Natural killer cell treated with Interleukin-12 subunit alpha and Interleukin-12 subunit beta and Interleukin-15 and Interleukin-18, amount 100 ng/mL, for 72 hours (primary cell): ENCODE measurements at regions not wholly inside any gene's neighbourhood (a gene's known extent, or its start where the extent isn't known, plus 50 kb on each side); places are given as distances from the start of the nearest gene placed in this dataset.
"Not testable (repeated sequence)": the region's sequence is repeated elsewhere in the genome, so short reads cannot be mapped to it uniquely, and the experiment has no call there.

ENCODE experiments used
- ATAC-seq, 2 donors: fragments of 150-1000 bp; cut with Tn5 transposase in 1 of 2; sonication (Bioruptor Pico), chemical (Tn5 transposase) in 1 of 2; 2 replicates each; pipeline ENCODE4 v1.10.0; 2021
- DNase-seq: peaks from one replicate; pipeline ENCODE4 v3.0.0; 2022; ENCODE audit warnings: low spot score
- H3K27ac Mint-ChIP-seq, 2 donors: 1 replicate in 1 of 2; 2 replicates in 1 of 2; pipeline ENCODE4 v1.8.0; 2022; ENCODE audit warnings: mixed read lengths in 2 of 2, mild to moderate bottlenecking in 1 of 2, moderate library complexity in 1 of 2
- H3K27me3 Mint-ChIP-seq, 2 donors: 1 replicate in 1 of 2; 2 replicates in 1 of 2; pipeline ENCODE4 v1.8.0; 2022; ENCODE audit warnings: mixed read lengths in 2 of 2
- H3K36me3 Mint-ChIP-seq: one replicate; pipeline ENCODE4 v1.8.0; 2022; ENCODE audit warnings: mixed read lengths
- H3K4me1 Mint-ChIP-seq, 2 donors: 1 replicate in 1 of 2; 2 replicates in 1 of 2; pipeline ENCODE4 v1.8.0; 2022; ENCODE audit warnings: low read depth in 2 of 2, mixed read lengths in 2 of 2, mild to moderate bottlenecking in 1 of 2
- H3K4me3 Mint-ChIP-seq: one replicate; pipeline ENCODE4 v1.8.0; 2022; ENCODE audit warnings: mixed read lengths
- H3K9me3 Mint-ChIP-seq: 2 replicates; pipeline ENCODE4 v1.8.0; 2022; ENCODE audit warnings: mixed read lengths

DNA sequence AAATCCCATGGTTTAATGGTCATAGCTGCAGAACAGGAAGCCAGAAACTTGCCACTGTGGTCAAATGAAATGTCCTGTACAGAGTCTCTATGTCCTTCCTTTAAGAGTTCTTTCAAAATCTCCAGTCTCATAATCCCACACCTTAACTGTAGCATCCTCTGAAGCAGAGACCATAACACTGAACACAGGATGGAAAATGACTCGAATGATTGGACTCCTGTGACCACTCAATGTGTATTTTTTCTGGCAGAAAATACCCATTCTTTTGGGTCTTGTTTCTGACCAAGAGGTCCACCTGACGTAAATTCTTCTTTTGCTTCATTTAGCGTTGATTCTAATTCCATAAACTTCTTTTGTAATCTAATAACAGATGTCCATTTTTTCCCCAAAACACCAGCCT is 181.4 kb upstream of the PLGLB2 start:
- not testable (repeated sequence) for H3K4me1 Mint-ChIP-seq, H3K27ac Mint-ChIP-seq

DNA sequence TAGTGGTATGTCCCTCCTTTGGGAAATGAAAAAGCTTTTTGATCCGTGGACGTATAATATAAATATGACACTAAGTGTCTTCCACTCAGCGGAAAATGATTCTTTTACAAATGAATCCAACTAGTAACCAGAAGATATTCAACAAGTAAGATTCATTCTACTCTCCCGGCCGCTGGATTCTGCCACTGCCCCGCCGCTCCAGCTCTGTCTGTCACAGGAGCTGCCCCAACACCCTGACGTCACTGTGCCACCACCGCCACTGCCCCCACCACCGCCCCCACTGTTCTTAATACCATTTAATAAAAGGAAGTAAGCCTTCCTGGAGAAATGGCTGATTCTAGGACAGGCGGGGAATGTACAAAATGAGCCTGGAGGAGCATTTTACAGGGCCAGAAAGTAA is 180.8 kb upstream of the PLGLB2 start:
- DNase-seq, H3K9me3 Mint-ChIP-seq, H3K4me3 Mint-ChIP-seq, H3K27me3 Mint-ChIP-seq, ATAC-seq, H3K36me3 Mint-ChIP-seq, H3K4me1 Mint-ChIP-seq, H3K27ac Mint-ChIP-seq: not testable (repeated sequence)

More for the DNA sequence above, 181.4 kb upstream of the PLGLB2 start:
- not testable (repeated sequence) for H3K27me3 Mint-ChIP-seq, DNase-seq, H3K4me3 Mint-ChIP-seq, ATAC-seq, H3K9me3 Mint-ChIP-seq, H3K36me3 Mint-ChIP-seq

DNA sequence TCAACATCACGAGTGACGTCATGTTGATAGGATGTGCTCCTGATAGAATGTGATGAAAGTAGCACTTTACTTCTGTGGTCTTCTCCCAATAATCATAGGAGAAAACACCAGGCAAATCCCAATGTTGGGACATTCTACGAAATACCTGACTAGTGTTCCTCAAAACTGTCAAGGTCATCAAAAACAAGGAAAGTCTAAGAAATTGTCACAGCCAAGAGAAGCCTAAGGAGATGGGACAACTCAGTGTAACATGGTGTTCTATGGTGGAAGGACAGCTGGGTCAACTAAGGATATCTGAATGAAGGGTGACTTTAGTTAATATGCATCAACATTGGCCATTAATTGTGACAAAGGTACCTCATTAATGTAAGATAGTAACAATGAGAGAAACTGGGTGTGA is 180.0 kb upstream of the PLGLB2 start:
- not testable (repeated sequence) for H3K27ac Mint-ChIP-seq, H3K4me3 Mint-ChIP-seq, H3K9me3 Mint-ChIP-seq, H3K4me1 Mint-ChIP-seq, ATAC-seq, DNase-seq, H3K36me3 Mint-ChIP-seq, H3K27me3 Mint-ChIP-seq

DNA sequence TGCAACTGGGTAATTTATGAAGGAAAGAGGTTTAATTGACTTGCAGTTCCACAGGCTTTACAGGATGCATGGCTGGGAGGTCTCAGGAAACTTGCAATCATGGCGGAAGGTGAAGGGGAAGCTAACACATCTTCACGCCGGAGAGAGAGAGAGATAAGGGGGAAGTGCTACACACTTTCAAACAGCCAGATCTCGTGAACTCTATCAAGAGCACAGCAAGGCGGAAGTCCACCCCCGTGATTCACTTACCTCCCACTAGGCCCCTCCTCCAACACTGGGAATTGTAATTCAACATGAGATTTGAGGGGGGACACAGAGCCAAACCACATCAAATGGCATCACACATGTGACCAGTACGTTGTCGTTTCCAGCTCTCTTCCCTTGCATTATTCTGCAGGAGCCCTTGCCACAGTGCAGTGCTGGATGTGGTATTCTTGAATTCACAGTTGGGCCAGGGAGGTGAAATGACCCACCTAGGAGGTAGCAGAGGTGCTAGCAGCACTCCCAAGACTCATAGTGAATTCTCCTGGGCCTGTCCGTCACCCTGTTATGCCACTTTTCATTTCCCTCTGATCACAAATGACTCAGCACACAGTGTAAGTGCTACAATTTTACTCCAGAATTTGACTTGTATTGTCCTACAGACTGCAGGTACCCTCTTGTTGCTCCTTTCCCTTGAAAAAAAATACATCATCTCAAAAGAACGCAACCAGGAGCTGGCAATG is 179.2 kb upstream of the PLGLB2 start:
- not testable (repeated sequence) for H3K27me3 Mint-ChIP-seq, DNase-seq, H3K36me3 Mint-ChIP-seq, H3K9me3 Mint-ChIP-seq, H3K27ac Mint-ChIP-seq, H3K4me3 Mint-ChIP-seq, H3K4me1 Mint-ChIP-seq
- ATAC-seq = peak in 1 of 2 donors; percentile 50

DNA sequence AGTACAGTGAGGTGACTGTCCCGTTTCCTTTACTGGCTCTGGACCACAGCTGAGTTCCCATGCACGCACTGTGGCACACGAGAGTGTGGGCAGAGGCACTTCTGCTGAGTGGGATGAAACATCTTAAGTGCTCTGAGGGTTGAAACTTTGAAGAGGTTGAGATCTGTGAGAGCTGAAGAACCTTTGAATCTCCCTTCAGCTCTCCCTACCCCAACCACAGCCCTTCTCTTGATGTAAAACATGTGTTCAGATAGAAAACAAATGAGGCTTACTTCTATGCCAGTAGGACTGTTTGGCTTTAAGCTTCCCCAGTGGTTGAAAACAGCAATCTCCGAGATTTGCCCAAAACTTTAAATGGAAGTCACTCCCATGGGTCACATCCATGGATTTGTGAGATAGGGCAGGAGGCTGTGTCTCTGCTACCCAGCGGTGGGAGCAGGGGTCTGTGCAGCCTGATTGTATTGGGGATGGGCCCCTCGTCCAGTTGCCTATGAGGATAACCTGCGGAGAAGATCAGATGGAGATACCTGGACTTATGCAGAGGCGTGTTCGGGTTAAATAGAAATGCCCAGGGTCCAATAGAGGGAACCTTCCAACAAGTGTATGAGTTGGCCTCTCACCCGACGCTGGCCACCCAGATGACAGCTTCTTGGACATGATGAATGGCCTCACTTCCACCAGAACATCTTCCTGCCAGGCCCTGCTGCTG is 178.0 kb upstream of the PLGLB2 start:
- ATAC-seq, H3K36me3 Mint-ChIP-seq, H3K9me3 Mint-ChIP-seq, DNase-seq, H3K27me3 Mint-ChIP-seq, H3K4me1 Mint-ChIP-seq, H3K4me3 Mint-ChIP-seq, H3K27ac Mint-ChIP-seq: not testable (repeated sequence)

DNA sequence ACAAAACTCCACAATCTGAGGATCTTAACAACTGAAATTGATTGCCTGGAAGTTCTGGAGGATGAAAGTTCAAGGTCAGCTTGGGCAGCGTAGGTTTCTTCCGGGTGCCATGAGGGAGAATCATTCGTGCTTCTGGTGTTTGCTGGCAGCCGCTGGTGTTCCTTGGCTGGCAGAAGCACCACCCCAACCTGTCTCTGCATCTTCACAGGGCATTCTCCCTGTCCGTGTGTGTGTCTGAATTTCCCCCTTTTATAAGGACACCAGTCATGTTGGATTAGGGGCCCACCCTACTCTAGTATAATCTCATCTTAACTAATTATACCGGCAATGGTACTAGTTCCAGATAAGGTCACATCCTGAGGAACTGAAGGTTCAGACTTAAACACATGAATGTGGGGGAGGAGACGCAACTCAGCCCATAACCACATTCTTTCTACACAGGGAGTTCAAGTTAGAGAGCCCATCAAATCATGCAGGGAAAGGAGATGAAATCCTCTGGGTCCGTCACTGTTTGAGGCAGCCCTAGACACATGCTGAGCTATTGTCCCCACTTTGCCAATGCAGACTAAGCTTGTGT is 175.9 kb upstream of the PLGLB2 start:
- H3K4me1 Mint-ChIP-seq, H3K9me3 Mint-ChIP-seq, H3K27ac Mint-ChIP-seq, H3K27me3 Mint-ChIP-seq, ATAC-seq, H3K4me3 Mint-ChIP-seq, H3K36me3 Mint-ChIP-seq, DNase-seq: not testable (repeated sequence)

DNA sequence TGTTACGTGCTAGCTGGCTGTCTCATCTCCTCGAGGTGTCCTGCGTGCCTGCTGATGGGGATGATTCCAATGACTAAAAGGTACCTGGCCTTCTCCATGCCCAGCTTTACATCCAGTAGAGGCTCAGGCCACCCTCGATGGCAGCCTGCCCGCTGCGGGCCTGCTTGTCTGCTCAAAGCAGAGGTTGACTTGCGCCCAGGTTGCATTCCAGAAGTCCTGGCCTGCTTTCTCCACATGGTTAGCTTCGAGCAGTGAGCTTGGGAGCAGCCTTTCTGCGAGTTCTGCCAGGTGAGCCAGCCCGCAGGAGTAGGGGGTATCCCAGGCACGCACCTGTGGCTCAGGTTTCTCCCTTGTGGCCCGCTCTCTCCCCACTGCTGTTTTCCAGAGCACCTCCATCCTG is 175.0 kb upstream of the PLGLB2 start:
- not testable (repeated sequence) for ATAC-seq, H3K27me3 Mint-ChIP-seq, DNase-seq

DNA sequence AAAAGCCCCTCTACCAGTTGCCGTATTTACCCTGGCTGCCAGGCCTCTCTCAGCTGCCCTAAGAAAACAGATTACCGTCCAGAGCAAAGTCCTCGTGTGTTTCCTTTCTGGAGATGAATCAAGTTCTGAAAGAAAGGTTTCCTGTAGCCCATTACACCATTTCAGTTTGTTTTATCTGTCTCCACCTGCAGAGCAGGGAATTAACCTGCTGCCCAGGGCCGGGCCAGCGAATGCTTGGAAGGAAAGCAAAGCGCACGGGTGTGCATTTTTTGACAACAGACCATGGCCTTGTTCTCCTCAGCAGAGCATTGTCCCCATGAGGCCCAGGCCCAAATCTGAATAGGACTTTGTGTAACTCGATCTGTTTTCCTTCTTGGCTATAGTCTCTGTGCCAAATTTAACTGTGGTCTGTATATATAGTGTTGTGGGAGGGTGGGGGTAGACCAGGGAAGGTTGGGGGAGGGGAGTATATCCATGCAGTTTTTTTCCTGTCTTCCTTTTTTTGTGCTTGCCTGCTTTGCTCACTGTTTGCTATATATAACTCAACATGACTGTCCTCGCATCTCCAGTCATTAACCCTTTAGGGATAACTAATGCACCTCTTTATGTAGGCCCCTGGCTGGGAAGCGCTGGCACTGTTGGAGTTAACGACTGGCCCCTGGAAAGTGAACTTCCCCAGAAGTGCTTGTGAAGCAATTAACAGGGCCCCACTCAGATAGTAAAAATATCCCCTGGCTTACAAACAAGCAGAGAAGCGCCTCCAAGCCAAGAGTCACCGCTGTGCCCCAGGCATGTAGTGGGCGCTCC is 174.3 kb upstream of the PLGLB2 start:
- DNase-seq, H3K27ac Mint-ChIP-seq, H3K27me3 Mint-ChIP-seq, H3K4me3 Mint-ChIP-seq, H3K4me1 Mint-ChIP-seq, ATAC-seq, H3K9me3 Mint-ChIP-seq, H3K36me3 Mint-ChIP-seq: not testable (repeated sequence)

More for the DNA sequence above, 175.0 kb upstream of the PLGLB2 start:
- not testable (repeated sequence) for H3K36me3 Mint-ChIP-seq, H3K4me3 Mint-ChIP-seq, H3K9me3 Mint-ChIP-seq, H3K27ac Mint-ChIP-seq, H3K4me1 Mint-ChIP-seq

DNA sequence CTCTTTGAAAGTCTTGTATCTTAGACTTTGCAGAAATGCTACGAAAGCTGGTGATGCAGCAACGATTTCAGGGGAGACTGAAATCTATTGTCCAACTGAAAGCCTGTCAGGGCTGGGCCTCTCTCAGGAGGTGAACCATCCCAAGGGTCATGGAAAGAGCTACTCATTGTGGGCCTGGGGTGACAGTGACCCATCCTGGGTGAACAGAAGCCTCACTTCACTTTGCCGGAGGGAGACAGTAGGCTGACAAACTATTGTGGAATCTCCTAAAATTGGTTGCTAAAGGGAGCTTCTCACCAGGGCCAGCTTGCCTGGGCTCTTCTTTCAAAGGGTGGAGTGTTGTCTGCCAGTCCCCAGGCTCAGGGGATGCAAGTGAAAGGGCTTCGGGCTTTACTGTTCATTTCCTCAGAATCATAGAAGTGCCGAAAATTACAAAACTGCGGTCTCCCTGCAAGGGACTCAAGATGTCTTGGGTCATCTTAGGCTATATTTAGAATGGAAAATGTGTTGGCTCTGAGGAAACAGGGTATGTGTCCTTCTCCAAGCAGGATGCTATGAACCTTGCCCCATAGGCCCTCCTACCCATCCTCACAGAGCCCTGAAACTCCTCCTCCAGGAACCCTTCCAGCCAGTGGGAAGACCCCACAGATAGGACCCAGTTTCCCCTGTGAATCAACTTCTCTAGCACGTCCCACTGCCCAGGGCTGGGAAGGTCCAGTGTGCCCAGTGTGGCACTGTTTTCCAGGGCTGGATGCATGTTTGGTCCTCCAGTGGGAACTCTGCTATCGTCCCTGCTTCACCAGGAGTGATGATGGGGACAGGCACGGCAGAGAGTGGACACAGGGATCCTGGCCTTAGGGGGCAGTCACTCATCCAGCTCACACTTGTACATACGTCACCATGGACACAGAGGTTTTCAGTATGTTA is 173.4 kb upstream of the PLGLB2 start:
- ATAC-seq, DNase-seq, H3K27ac Mint-ChIP-seq, H3K4me3 Mint-ChIP-seq, H3K4me1 Mint-ChIP-seq, H3K27me3 Mint-ChIP-seq, H3K9me3 Mint-ChIP-seq, H3K36me3 Mint-ChIP-seq: not testable (repeated sequence)

DNA sequence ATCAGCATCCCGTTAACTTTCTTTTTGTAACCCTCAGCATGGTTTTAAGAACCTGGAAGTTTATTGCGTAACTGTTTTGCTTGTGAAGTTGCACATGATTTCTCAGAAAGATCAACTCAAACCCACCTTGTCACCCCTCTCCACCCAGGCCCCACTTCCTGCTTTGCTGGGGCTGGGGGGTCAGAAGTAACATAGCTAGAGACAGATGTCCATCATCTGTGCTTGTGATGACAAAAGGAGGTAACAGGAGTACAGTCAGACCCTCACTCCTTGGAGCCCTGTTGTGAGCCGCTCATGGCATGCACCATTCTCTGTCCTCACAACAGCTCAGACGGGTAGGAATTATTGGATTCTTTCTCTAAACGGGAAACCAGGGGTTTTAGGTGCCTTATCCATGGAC is 172.7 kb upstream of the PLGLB2 start:
- ATAC-seq = peak in 1 of 2 donors; percentile 39

DNA sequence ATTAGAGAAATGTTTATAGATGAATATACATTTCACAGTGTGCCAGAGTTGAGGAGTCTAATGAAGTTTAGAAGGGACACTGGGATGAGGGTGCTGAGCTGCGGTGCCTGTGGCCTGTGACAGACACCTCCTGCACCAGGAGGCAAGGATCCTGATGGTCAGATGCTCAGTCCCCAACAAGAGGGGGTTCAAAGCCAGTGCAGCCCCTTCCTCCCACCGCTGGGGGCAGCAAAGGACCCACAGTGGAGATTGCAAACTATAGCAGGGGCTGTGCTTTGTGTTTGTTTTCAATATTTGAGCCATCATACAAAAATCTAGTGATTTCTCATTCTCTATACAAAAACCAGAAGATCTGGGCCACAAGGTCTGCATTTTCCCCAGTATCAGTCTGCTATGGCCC is 170.5 kb upstream of the PLGLB2 start:
- ATAC-seq, DNase-seq, H3K9me3 Mint-ChIP-seq, H3K4me3 Mint-ChIP-seq, H3K27me3 Mint-ChIP-seq, H3K4me1 Mint-ChIP-seq, H3K36me3 Mint-ChIP-seq, H3K27ac Mint-ChIP-seq: not testable (repeated sequence)

More for the DNA sequence above, 172.7 kb upstream of the PLGLB2 start:
- H3K9me3 Mint-ChIP-seq, H3K4me3 Mint-ChIP-seq, H3K4me1 Mint-ChIP-seq, H3K36me3 Mint-ChIP-seq, DNase-seq, H3K27me3 Mint-ChIP-seq: not testable (repeated sequence)
- peak overlapping the region in 1 of 2 donors; percentile 50 for H3K27ac Mint-ChIP-seq

DNA sequence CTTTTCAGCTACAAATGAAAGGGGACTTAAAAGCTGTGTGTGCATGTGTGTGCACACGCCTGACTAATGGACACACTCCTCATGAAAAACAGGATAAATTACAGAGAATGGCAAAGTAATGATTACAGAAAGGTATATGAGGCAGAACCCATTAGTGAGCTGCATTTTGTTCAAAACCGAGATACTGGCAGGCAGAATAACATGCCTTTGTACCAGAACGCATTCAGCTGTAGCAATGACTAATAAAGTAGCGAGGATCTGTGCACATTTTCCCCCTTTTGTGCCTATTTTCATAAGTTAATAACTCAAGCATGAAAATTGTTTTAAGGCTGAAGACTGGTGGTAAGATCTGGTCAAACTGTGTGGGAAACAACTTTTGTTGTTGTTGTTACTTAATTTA is 165.7 kb upstream of the PLGLB2 start:
- H3K36me3 Mint-ChIP-seq, H3K27ac Mint-ChIP-seq, H3K4me3 Mint-ChIP-seq, ATAC-seq, H3K9me3 Mint-ChIP-seq, H3K27me3 Mint-ChIP-seq, DNase-seq, H3K4me1 Mint-ChIP-seq: not testable (repeated sequence)

DNA sequence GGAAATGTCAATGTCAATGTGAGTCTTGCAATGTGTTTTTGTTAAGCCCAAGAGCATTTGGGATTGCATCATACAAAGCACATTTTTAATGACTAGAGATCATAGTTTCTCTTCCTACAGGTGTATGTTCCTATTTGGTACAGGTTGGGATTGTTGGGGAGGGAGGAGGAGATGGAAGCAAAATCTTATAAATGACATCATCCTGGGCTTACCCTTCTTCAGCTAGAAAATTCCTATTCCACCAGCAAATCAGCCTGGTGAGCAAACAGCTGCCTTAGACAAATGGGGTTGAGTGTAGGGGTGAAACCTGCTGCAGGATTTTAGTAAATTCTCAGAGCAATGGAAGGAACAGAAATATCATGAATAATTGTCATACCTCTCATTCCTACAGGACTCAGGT is 165.3 kb upstream of the PLGLB2 start:
- not testable (repeated sequence) for H3K4me1 Mint-ChIP-seq, H3K9me3 Mint-ChIP-seq, H3K27ac Mint-ChIP-seq, H3K4me3 Mint-ChIP-seq, DNase-seq, H3K36me3 Mint-ChIP-seq, H3K27me3 Mint-ChIP-seq, ATAC-seq
